Kidney (tissue), 13 donors: ENCODE measurements at regions not wholly inside any gene's neighbourhood (a gene's known extent, or its start where the extent isn't known, plus 50 kb on each side); places are given as distances from the start of the nearest gene placed in this dataset.
"Not testable (repeated sequence)": the region's sequence is repeated elsewhere in the genome, so short reads cannot be mapped to it uniquely, and the experiment has no call there.

Source experiments
- DNase-seq, 5 donors: peaks; one replicate each; pipeline ENCODE4 v3.0.0-alpha.2; 2013 to 2020
- FAIRE-seq: peaks from 2 replicates; lab custom pipeline; 2012; peaks lifted over from hg19 to GRCh38; lab: Jason Lieb, UNC
- H3K27ac ChIP-seq, 2 donors: one replicate each; pipeline ENCODE4 v1.7.0; 2013; ENCODE audit warnings: low read depth in 2 of 2, low read length in 2 of 2, inconsistent platforms in 1 of 2
- H3K27me3 ChIP-seq: one replicate; pipeline ENCODE4 v1.7.1; 2013; ENCODE audit warnings: low read length, inconsistent platforms; ENCODE audit not compliant: control insufficient read depth, insufficient read depth
- H3K36me3 ChIP-seq, 3 donors: one replicate each; pipeline versions ENCODE4 v1.7.0 to v1.7.1; 2013; ENCODE audit warnings: low read length in 3 of 3, control low read depth in 1 of 3, inconsistent platforms in 1 of 3; ENCODE audit not compliant: insufficient read depth in 3 of 3, control insufficient read depth in 2 of 3
- H3K4me1 ChIP-seq, 3 donors: one replicate each; pipeline versions ENCODE4 v1.7.0 to v1.7.1; 2013; ENCODE audit warnings: low read length in 3 of 3, inconsistent platforms in 1 of 3, low read depth in 1 of 3; ENCODE audit not compliant: control insufficient read depth in 2 of 3, insufficient read depth in 2 of 3
- H3K4me3 ChIP-seq, 3 donors: one replicate each; pipeline versions ENCODE4 v1.7.0 to v1.8.1; 2013; ENCODE audit warnings: low read length in 3 of 3, control low read depth in 1 of 3, inconsistent platforms in 1 of 3
- H3K9ac ChIP-seq, 3 donors: one replicate each; pipeline versions ENCODE4 v1.7.0 to v1.7.1; 2013; ENCODE audit warnings: low read length in 3 of 3, control low read depth in 1 of 3, inconsistent platforms in 1 of 3
- H3K9me3 ChIP-seq, 3 donors: one replicate each; pipeline versions ENCODE4 v1.7.0 to v1.7.1; 2013; ENCODE audit warnings: low read length in 3 of 3, control low read depth in 1 of 3, inconsistent platforms in 1 of 3; ENCODE audit not compliant: control insufficient read depth in 2 of 3, insufficient read depth in 1 of 3
- intact Hi-C: fragments of 100-400 bp; cut with DNase I; formaldehyde crosslinking; loops from one replicate; pipeline ENCODE4 v1.11.1; 2022
- TF ChIP-seq, protein P1 (sequence below): IDR thresholded peaks from 3 replicates; pipeline ENCODE4 v1.5.1; 2012; ENCODE audit warnings: mild to moderate bottlenecking, moderate library complexity, borderline replicate concordance; ENCODE audit not compliant: insufficient read depth; ENCODE audit errors: extremely low read depth
- donor health status: control.
- donor health status: control.
- donor health status: control.
- donor health status: control.
- donor health status: control.
- donor health status: DM: yes; HTN: yes; CAD: no.
- donor health status: Normal renal cell carcinoma (clear cell type).

- Histone ChIP-seq H3K36me3 (no peaks in the 10 kb centered on the region), H3K27me3 (no peaks in the 10 kb centered on the region), H3K4me1 (no peaks in the 10 kb centered on the region), H3K9ac (no peak overlapping the region), H3K27ac (no peak overlapping the region), H3K4me3 (no peak overlapping the region), H3K9me3 (no peaks in the 10 kb centered on the region)
- FAIRE-seq (no peak), DNase-seq (no peak)
- TF ChIP-seq, protein P1, sequence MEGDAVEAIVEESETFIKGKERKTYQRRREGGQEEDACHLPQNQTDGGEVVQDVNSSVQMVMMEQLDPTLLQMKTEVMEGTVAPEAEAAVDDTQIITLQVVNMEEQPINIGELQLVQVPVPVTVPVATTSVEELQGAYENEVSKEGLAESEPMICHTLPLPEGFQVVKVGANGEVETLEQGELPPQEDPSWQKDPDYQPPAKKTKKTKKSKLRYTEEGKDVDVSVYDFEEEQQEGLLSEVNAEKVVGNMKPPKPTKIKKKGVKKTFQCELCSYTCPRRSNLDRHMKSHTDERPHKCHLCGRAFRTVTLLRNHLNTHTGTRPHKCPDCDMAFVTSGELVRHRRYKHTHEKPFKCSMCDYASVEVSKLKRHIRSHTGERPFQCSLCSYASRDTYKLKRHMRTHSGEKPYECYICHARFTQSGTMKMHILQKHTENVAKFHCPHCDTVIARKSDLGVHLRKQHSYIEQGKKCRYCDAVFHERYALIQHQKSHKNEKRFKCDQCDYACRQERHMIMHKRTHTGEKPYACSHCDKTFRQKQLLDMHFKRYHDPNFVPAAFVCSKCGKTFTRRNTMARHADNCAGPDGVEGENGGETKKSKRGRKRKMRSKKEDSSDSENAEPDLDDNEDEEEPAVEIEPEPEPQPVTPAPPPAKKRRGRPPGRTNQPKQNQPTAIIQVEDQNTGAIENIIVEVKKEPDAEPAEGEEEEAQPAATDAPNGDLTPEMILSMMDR = no peak
- intact Hi-C loops = no loop called here
Observed at GRCh38 chrY:12496007-12496406, 205.0 kb upstream of the USP9Y start.

DNA sequence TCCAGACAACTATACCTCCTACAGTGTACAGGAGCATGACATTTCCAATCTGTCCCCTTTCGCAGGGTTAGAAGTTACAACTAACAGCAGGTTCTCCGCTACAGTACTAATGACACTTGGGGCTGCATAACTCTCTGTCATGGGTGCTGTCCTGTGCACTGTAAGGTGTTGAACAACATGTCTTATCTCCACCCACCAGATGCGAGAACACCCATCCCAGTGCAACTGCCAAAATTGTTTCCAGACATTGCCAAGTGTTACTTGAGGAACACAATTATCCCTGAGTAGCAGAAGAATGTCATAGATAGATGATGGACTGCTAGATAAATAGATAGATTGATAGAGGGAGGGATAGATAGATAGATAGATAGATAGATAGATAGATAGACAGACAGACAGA, 200.9 kb upstream of the USP9Y start:
- FAIRE-seq = no peak
- Histone ChIP-seq H3K4me1 (no peaks in the 10 kb centered on the region), H3K36me3 (no peaks in the 10 kb centered on the region), H3K9me3 (no peaks in the 10 kb centered on the region), H3K27me3 (no peaks in the 10 kb centered on the region), H3K4me3 (no peak overlapping the region), H3K9ac (no peak overlapping the region), H3K27ac (no peak overlapping the region)
- TF ChIP-seq, protein P1 = no peak
- no peak for DNase-seq
- intact Hi-C loops = no loop called here

GRCh38 chrY:12504028-12504427, 197.0 kb upstream of the USP9Y start:
- H3K27me3 ChIP-seq, H3K9me3 ChIP-seq, H3K9ac ChIP-seq, H3K4me3 ChIP-seq, DNase-seq, FAIRE-seq, H3K36me3 ChIP-seq, intact Hi-C loops, H3K4me1 ChIP-seq, H3K27ac ChIP-seq: not testable (repeated sequence)

- Histone ChIP-seq H3K9me3 (no peaks in the 10 kb centered on the region), H3K36me3 (no peaks in the 10 kb centered on the region), H3K27me3 (no peaks in the 10 kb centered on the region), H3K9ac (no peak overlapping the region), H3K4me1 (no peaks in the 10 kb centered on the region), H3K27ac (no peak overlapping the region), H3K4me3 (no peak overlapping the region)
- DNase-seq = no peak
- TF ChIP-seq, protein P1 = no peak
- FAIRE-seq = no peak
- intact Hi-C loops = no loop called here
Observed at GRCh38 chrY:12517338-12517737, 183.7 kb upstream of the USP9Y start.
